ENCODE measurements at regions not wholly inside any gene's neighbourhood (a gene's known extent, or its start where the extent isn't known, plus 50 kb on each side); places are given as distances from the start of the nearest gene placed in this dataset.
A peak's percentile ranks its signal among the peaks of the same experiment; 100 is the strongest.

GRCh38 chr15:94004697-94005096 is 226.7 kb upstream of the MCTP2 start:
- H3K4me3 ChIP-seq (ENCODE audit: low read length) = no peak overlapping the region
- DNase-seq (ENCODE audit: low read depth) = no peak
- TF ChIP-seq, protein P1, sequence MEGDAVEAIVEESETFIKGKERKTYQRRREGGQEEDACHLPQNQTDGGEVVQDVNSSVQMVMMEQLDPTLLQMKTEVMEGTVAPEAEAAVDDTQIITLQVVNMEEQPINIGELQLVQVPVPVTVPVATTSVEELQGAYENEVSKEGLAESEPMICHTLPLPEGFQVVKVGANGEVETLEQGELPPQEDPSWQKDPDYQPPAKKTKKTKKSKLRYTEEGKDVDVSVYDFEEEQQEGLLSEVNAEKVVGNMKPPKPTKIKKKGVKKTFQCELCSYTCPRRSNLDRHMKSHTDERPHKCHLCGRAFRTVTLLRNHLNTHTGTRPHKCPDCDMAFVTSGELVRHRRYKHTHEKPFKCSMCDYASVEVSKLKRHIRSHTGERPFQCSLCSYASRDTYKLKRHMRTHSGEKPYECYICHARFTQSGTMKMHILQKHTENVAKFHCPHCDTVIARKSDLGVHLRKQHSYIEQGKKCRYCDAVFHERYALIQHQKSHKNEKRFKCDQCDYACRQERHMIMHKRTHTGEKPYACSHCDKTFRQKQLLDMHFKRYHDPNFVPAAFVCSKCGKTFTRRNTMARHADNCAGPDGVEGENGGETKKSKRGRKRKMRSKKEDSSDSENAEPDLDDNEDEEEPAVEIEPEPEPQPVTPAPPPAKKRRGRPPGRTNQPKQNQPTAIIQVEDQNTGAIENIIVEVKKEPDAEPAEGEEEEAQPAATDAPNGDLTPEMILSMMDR (conservative IDR thresholded peaks at IDR 0.05; ENCODE audit: low read length) = no peak

DNA sequence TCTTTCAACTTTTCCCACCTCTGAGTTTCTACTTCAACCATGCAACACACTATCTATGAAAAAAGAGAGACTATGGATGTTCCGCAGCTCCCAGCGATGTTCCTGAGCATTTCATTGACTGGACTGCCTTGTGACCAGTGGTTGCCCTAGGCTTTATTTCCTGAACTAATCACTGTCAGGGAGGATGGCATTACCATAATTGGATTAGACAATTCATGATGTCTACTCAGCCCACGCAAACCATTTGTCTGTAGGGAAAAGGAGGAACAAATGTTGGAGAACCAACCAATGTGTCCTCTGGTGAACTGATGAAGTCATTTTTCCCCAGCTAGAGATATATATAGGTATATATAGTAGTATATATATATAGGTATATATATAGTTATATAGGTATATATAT is 229.3 kb upstream of the MCTP2 start:
- no peak overlapping the region for H3K4me3 ChIP-seq (ENCODE audit: low read length)
- TF ChIP-seq, protein P1 (conservative IDR thresholded peaks at IDR 0.05; ENCODE audit: low read length) = no peak
- DNase-seq (ENCODE audit: low read depth) = no peak

GRCh38 chr15:94001255-94001801 is 230.0 kb upstream of the MCTP2 start:
- DNase-seq (ENCODE audit: low read depth) = peak; percentile 26
- H3K4me3 ChIP-seq (ENCODE audit: low read length) = no peak overlapping the region
- TF ChIP-seq, protein P1 (conservative IDR thresholded peaks at IDR 0.05; ENCODE audit: low read length) = no peak

DNA sequence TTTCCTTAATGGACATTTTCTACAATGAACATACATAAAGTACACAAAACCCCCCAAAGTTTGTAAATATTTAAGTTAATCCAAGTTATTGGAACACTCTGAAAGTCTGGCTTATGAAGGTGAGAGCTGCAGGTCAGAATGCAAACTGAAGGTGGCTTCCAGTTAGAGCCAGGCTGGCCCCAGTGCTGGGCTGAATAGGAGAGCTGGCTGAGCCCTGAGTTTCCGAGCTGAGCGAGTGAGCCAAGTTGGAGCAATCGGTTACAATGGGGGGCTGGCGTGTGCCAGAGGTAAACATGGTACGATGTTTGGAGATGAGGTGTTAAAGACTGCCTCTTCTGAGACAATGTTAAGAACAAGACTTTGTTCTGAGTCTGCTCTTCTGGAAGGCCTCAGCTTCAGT is 230.8 kb upstream of the MCTP2 start:
- no peak for DNase-seq (ENCODE audit: low read depth)
- H3K4me3 ChIP-seq (ENCODE audit: low read length) = no peak overlapping the region
- TF ChIP-seq, protein P1 (conservative IDR thresholded peaks at IDR 0.05; ENCODE audit: low read length) = no peak

GRCh38 chr15:93997071-93997658 is 234.2 kb upstream of the MCTP2 start:
- H3K4me3 ChIP-seq (ENCODE audit: low read length) = no peak overlapping the region
- TF ChIP-seq, protein P1 (conservative IDR thresholded peaks at IDR 0.05; ENCODE audit: low read length) = peak; percentile 95
- peak; percentile 33 for DNase-seq (ENCODE audit: low read depth)

GRCh38 chr15:93989440-93989998 is 241.8 kb upstream of the MCTP2 start:
- no peak overlapping the region for H3K4me3 ChIP-seq (ENCODE audit: low read length)
- DNase-seq (ENCODE audit: low read depth) = no peak
- TF ChIP-seq, protein P1 (conservative IDR thresholded peaks at IDR 0.05; ENCODE audit: low read length) = no peak

DNA sequence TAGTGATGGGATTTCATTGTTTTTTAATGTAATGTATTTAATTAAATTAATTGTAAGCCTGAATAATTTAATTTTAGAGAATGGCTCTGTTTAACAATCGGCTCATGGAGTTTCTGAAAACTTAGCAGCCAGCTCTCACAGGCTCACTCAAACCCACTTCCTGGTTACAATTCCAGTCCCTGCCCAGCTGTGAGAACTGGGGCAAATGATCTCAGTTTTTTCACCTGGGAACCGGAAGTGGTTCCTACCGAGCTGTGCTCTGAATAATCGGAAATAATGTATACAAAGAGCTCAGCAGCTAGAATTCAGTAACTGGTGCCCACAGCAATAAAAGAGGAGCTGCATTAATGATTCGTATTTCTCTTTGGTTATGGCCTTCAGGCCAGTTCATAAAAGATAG is 244.3 kb upstream of the MCTP2 start:
- H3K4me3 ChIP-seq (ENCODE audit: low read length) = no peak overlapping the region
- TF ChIP-seq, protein P1 (conservative IDR thresholded peaks at IDR 0.05; ENCODE audit: low read length) = no peak
- no peak for DNase-seq (ENCODE audit: low read depth)
